Fibroblast of lung (primary cell): ENCODE measurements at regions not wholly inside any gene's neighbourhood (a gene's known extent, or its start where the extent isn't known, plus 50 kb on each side); places are given as distances from the start of the nearest gene placed in this dataset.

ENCODE experiments used
- DNase-seq, 2 donors: peaks; one replicate each; pipeline versions ENCODE4 v3.0.0 to v3.0.0-alpha.2; 2010; ENCODE audit warnings: low read depth in 2 of 2
- H2AFZ ChIP-seq: 2 replicates; pipeline ENCODE4 v1.5.1; 2012; ENCODE audit warnings: low read length, control low read depth, inconsistent platforms
- H3K27ac ChIP-seq: 2 replicates; pipeline ENCODE4 v1.5.1; 2011; ENCODE audit warnings: low read length, control low read depth; ENCODE audit not compliant: insufficient read depth
- H3K27me3 ChIP-seq: 2 replicates; pipeline ENCODE4 v1.5.1; 2011; ENCODE audit warnings: mild to moderate bottlenecking, low read length; ENCODE audit not compliant: control insufficient read depth, insufficient read depth
- H3K36me3 ChIP-seq: 2 replicates; pipeline ENCODE4 v1.5.1; 2011; ENCODE audit warnings: low read length; ENCODE audit not compliant: control insufficient read depth, insufficient read depth
- H3K4me1 ChIP-seq: 2 replicates; pipeline ENCODE4 v1.5.1; 2011; ENCODE audit warnings: low read length; ENCODE audit not compliant: control insufficient read depth, insufficient read depth; ENCODE audit errors: extremely low read depth
- H3K4me2 ChIP-seq: 2 replicates; pipeline ENCODE4 v1.5.1; 2011; ENCODE audit warnings: low read length, control low read depth; ENCODE audit not compliant: insufficient read depth; ENCODE audit errors: extremely low read depth
- H3K4me3 ChIP-seq, 4 experiments: fragments of 200-600 bp in 1 of 4; sonication (generic) in 1 of 4; replicated peaks in 1 of 4; 2 replicates each; pipeline ENCODE4 v1.5.1; 2011 to 2016; ENCODE audit warnings: low read length in 4 of 4, low read depth in 3 of 4, mild to moderate bottlenecking in 3 of 4, control low read depth in 2 of 4, inconsistent platforms in 1 of 4, mixed read lengths in 1 of 4; ENCODE audit not compliant: insufficient read depth in 1 of 4; ENCODE audit errors: control extremely low read depth in 1 of 4
- H3K79me2 ChIP-seq: 2 replicates; pipeline ENCODE4 v1.5.1; 2012; ENCODE audit warnings: mild to moderate bottlenecking, low read length, inconsistent platforms; ENCODE audit not compliant: control insufficient read depth, insufficient read depth
- H3K9ac ChIP-seq: 2 replicates; pipeline ENCODE4 v1.5.1; 2011; ENCODE audit warnings: mild to moderate bottlenecking, low read length, control low read depth; ENCODE audit not compliant: insufficient read depth
- H3K9me3 ChIP-seq: 2 replicates; pipeline ENCODE4 v1.5.1; 2012; ENCODE audit warnings: low read depth, low read length; ENCODE audit not compliant: control insufficient read depth, insufficient read depth
- H4K20me1 ChIP-seq: 2 replicates; pipeline ENCODE4 v1.5.1; 2011; ENCODE audit warnings: low read length; ENCODE audit not compliant: control insufficient read depth, insufficient read depth; ENCODE audit errors: extremely low read depth
- EZH2 ChIP-seq: IDR thresholded peaks from 2 replicates; pipeline ENCODE4 v1.5.1; 2012; ENCODE audit warnings: low read length, control low read depth, mild to moderate bottlenecking; ENCODE audit errors: missing control alignments
- TF ChIP-seq, protein P1 (sequence below), 2 donors: IDR thresholded peaks in 1 of 2; conservative IDR thresholded peaks in 1 of 2; 1 replicate in 1 of 2; 2 replicates in 1 of 2; pipeline ENCODE4 v1.5.1; 2011 to 2012; ENCODE audit warnings: low read length in 2 of 2, control low read depth in 1 of 2, inconsistent platforms in 1 of 2, low read depth in 1 of 2, mild to moderate bottlenecking in 1 of 2

DNA sequence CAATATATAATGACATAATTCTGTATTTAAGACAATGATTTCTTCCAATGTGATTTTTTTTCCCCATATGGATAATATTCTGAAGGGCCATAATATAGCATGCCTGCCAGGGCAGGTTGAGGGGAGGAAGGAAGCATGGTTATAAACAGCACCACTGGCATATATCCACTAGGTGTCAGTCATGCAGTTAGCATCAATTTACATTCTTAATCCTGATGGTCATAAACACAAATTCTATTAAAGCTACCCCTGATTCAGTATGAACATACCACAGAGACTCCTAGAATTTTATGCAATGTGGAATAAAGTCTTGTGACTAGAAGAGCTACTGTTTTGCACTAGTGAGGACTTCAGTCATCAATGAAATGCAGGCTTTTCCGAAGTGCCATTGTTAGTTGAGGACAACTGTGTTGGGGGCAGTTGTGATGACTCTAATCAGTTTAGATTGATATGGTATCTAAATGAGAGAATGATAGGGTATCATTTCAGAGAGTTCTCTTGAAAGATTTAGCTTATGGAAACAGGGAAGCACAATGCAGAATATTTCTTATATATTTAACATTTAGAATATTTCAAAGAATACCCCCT, 342.7 kb upstream of the NR5A2 start:
- H3K9me3 ChIP-seq, result no peaks in the 10 kb centered on the region
- no peak overlapping the region for H3K4me3 ChIP-seq
- H2AFZ ChIP-seq, result no peak overlapping the region
- H3K79me2 ChIP-seq, result no peaks in the 10 kb centered on the region
- H3K4me1 ChIP-seq, result peaks cover 3% of the 10 kb centered on the region
- H3K27me3 ChIP-seq, result no peaks in the 10 kb centered on the region
- H3K27ac ChIP-seq, result no peak overlapping the region
- H4K20me1 ChIP-seq, result no peaks in the 10 kb centered on the region
- peak; percentile 74 to 86 for DNase-seq
- no peak overlapping the region for H3K9ac ChIP-seq
- H3K36me3 ChIP-seq, result no peaks in the 10 kb centered on the region
- TF ChIP-seq, protein P1, sequence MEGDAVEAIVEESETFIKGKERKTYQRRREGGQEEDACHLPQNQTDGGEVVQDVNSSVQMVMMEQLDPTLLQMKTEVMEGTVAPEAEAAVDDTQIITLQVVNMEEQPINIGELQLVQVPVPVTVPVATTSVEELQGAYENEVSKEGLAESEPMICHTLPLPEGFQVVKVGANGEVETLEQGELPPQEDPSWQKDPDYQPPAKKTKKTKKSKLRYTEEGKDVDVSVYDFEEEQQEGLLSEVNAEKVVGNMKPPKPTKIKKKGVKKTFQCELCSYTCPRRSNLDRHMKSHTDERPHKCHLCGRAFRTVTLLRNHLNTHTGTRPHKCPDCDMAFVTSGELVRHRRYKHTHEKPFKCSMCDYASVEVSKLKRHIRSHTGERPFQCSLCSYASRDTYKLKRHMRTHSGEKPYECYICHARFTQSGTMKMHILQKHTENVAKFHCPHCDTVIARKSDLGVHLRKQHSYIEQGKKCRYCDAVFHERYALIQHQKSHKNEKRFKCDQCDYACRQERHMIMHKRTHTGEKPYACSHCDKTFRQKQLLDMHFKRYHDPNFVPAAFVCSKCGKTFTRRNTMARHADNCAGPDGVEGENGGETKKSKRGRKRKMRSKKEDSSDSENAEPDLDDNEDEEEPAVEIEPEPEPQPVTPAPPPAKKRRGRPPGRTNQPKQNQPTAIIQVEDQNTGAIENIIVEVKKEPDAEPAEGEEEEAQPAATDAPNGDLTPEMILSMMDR (conservative IDR thresholded peaks at IDR 0.05 in 1 of 2, IDR thresholded peaks at IDR 0.05 in 1 of 2; ENCODE audit: low read depth in 1 of 2, low read length in 2 of 2), result peak; percentile 59 to 80
- no peak for TF ChIP-seq EZH2
- no peak overlapping the region for H3K4me2 ChIP-seq

DNA sequence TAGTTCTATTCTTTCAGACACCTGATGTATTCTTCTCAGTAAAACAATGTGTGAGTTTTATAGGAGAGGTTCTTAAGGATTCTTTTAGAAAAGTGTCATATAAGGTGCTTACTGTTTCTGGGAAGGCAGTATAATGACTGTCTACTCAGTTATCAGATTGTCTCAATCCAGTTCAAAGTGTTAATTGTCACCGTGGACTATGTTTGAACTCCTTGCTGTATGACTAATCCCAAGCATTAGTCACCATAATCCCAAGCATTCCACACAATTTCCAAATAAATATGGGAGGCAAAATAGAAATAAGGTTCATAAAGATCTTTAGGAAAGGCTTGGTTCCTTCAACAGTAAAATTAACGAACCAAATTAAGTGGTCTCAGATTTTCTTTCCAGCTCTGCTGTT, 342.1 kb upstream of the NR5A2 start:
- H3K9ac ChIP-seq, result no peak overlapping the region

DNA sequence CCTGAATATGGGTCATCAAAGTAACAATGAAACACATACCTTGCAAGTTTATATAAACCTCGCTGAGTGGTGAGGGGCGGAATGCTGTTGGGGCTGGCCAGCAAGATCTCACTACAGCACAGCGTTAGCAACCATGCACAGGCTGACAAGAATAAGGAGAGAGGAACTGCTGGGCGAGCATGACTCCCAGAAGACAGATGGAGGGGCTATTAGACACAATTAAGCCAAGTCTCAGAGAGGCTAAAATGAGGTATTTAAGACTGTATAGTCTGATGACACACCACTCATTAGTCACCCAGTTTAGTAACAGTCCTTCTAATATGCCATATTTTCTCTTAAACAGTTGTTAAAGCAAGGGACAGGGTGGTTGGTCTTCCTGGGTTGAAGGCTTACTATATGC, 340.2 kb upstream of the NR5A2 start:
- no peaks in the 10 kb centered on the region for H3K36me3 ChIP-seq
- no peak overlapping the region for H2AFZ ChIP-seq
- TF ChIP-seq, protein P1 (conservative IDR thresholded peaks at IDR 0.05 in 1 of 2, IDR thresholded peaks at IDR 0.05 in 1 of 2; ENCODE audit: low read depth in 1 of 2, low read length in 2 of 2), result no peak
- no peak for TF ChIP-seq EZH2
- no peaks in the 10 kb centered on the region for H4K20me1 ChIP-seq
- peaks cover 3% of the 10 kb centered on the region for H3K4me1 ChIP-seq
- H3K4me3 ChIP-seq, result no peak overlapping the region
- H3K27ac ChIP-seq, result no peak overlapping the region
- H3K9me3 ChIP-seq, result no peaks in the 10 kb centered on the region
- no peak overlapping the region for H3K4me2 ChIP-seq
- peak; percentile 16 to 81 for DNase-seq
- no peak overlapping the region for H3K9ac ChIP-seq
- H3K79me2 ChIP-seq, result no peaks in the 10 kb centered on the region
- no peaks in the 10 kb centered on the region for H3K27me3 ChIP-seq

More for the DNA sequence above, 342.1 kb upstream of the NR5A2 start:
- no peaks in the 10 kb centered on the region for H3K79me2 ChIP-seq
- H2AFZ ChIP-seq, result no peak overlapping the region
- no peak overlapping the region for H3K4me3 ChIP-seq
- H3K36me3 ChIP-seq, result no peaks in the 10 kb centered on the region
- no peaks in the 10 kb centered on the region for H3K9me3 ChIP-seq
- peak; percentile 72 to 86 for DNase-seq
- H3K4me1 ChIP-seq, result peaks cover 3% of the 10 kb centered on the region
- no peaks in the 10 kb centered on the region for H4K20me1 ChIP-seq
- H3K4me2 ChIP-seq, result no peak overlapping the region
- H3K27me3 ChIP-seq, result no peaks in the 10 kb centered on the region
- TF ChIP-seq, protein P1 (conservative IDR thresholded peaks at IDR 0.05 in 1 of 2, IDR thresholded peaks at IDR 0.05 in 1 of 2; ENCODE audit: low read depth in 1 of 2, low read length in 2 of 2), result no peak
- no peak for TF ChIP-seq EZH2
- no peak overlapping the region for H3K27ac ChIP-seq
